ENCODE measurements at regions not wholly inside any gene's neighbourhood (a gene's known extent, or its start where the extent isn't known, plus 50 kb on each side); places are given as distances from the start of the nearest gene placed in this dataset.
"Not testable (repeated sequence)": the region's sequence is repeated elsewhere in the genome, so short reads cannot be mapped to it uniquely, and the experiment has no call there.

- no peak for DNase-seq
- intact Hi-C loops (cut with micrococcal nuclease) = no loop called here
- ATAC-seq = no peak
Observed at GRCh38 chr10:2772816-2773631, 294.3 kb upstream of the PFKP start.

GRCh38 chr10:2772135-2772534 lies 295.2 kb upstream of the PFKP start:
- ATAC-seq (no peak), DNase-seq (no peak)
- intact Hi-C loops (cut with micrococcal nuclease) = no loop called here

- ATAC-seq; DNase-seq; intact Hi-C loops (cut with micrococcal nuclease): not testable (repeated sequence)
Observed at GRCh38 chr10:2767293-2767692, 300.1 kb upstream of the PFKP start.

GRCh38 chr10:2761971-2762370 lies 305.4 kb upstream of the PFKP start:
- intact Hi-C loops (cut with micrococcal nuclease) = no loop called here
- ATAC-seq (no peak), DNase-seq (no peak)

GRCh38 chr10:2761311-2761710 lies 306.0 kb upstream of the PFKP start:
- DNase-seq (no peak), ATAC-seq (no peak)
- intact Hi-C loops (cut with micrococcal nuclease) = no loop called here

GRCh38 chr10:2760736-2761135 lies 306.6 kb upstream of the PFKP start:
- intact Hi-C loops (cut with micrococcal nuclease) = no loop called here
- no peak for DNase-seq
- ATAC-seq = no peak

- no peak for ATAC-seq
- DNase-seq = no peak
- intact Hi-C loops (cut with micrococcal nuclease) = no loop called here
Observed at GRCh38 chr10:2759233-2759632, 308.1 kb upstream of the PFKP start.

- intact Hi-C loops (cut with micrococcal nuclease) = no loop called here
- ATAC-seq (no peak), DNase-seq (no peak)
Observed at GRCh38 chr10:2754943-2755342, 312.4 kb upstream of the PFKP start.

- intact Hi-C loops (cut with micrococcal nuclease) = no loop called here
- DNase-seq (no peak), ATAC-seq (no peak)
Observed at GRCh38 chr10:2748287-2748686, 319.1 kb upstream of the PFKP start.

- intact Hi-C loops (cut with micrococcal nuclease) = no loop called here
- ATAC-seq = no peak
Observed at GRCh38 chr10:2746638-2747037, 320.7 kb upstream of the PFKP start.

GRCh38 chr10:2745666-2746065 lies 321.7 kb upstream of the PFKP start:
- intact Hi-C loops (cut with micrococcal nuclease) = no loop called here
- no peak for DNase-seq
- no peak for ATAC-seq

More at GRCh38 chr10:2746638-2747037, 320.7 kb upstream of the PFKP start:
- DNase-seq = no peak

- no peak for ATAC-seq
- no peak for DNase-seq
- intact Hi-C loops (cut with micrococcal nuclease) = no loop called here
Observed at GRCh38 chr10:2744547-2745200, 322.7 kb upstream of the PFKP start.

GRCh38 chr10:2734603-2735002 lies 332.7 kb upstream of the PFKP start:
- ATAC-seq (no peak), DNase-seq (no peak)
- intact Hi-C loops (cut with micrococcal nuclease) = no loop called here

GRCh38 chr10:2733278-2733963 lies 333.9 kb upstream of the PFKP start:
- DNase-seq (no peak), ATAC-seq (no peak)
- intact Hi-C loops (cut with micrococcal nuclease) = no loop called here

GRCh38 chr10:2731940-2732339 lies 335.4 kb upstream of the PFKP start:
- no peak for ATAC-seq
- no peak for DNase-seq
- intact Hi-C loops (cut with micrococcal nuclease) = no loop called here

GRCh38 chr10:2729197-2729596 lies 338.2 kb upstream of the PFKP start:
- intact Hi-C loops (cut with micrococcal nuclease) = no loop called here
- no peak for DNase-seq
- no peak for ATAC-seq

- DNase-seq = no peak
- ATAC-seq = no peak
- intact Hi-C loops (cut with micrococcal nuclease) = no loop called here
Observed at GRCh38 chr10:2728087-2728486, 339.3 kb upstream of the PFKP start.

- DNase-seq (no peak), ATAC-seq (no peak)
- intact Hi-C loops (cut with micrococcal nuclease) = no loop called here
Observed at GRCh38 chr10:2716596-2716995, 350.8 kb upstream of the PFKP start.

GRCh38 chr10:2714597-2714996 lies 352.8 kb upstream of the PFKP start:
- ATAC-seq (no peak), DNase-seq (no peak)
- intact Hi-C loops (cut with micrococcal nuclease) = no loop called here

- intact Hi-C loops (cut with micrococcal nuclease) = no loop called here
- DNase-seq (no peak), ATAC-seq (no peak)
Observed at GRCh38 chr10:2703953-2704352, 363.4 kb upstream of the PFKP start.

Measured in left ventricle myocardium superior (tissue), 1 donor.